GM12875 (cell line): ENCODE measurements at regions not wholly inside any gene's neighbourhood (a gene's known extent, or its start where the extent isn't known, plus 50 kb on each side); places are given as distances from the start of the nearest gene placed in this dataset.

Source experiments
- H3K4me3 ChIP-seq: one replicate; pipeline ENCODE4 v1.5.1; 2011; ENCODE audit warnings: low read depth, low read length, control low read depth
- TF ChIP-seq, protein P1 (sequence below): IDR thresholded peaks from 2 replicates; pipeline ENCODE4 v1.5.1; 2011; ENCODE audit warnings: low read depth, mild to moderate bottlenecking, control low read depth, inconsistent platforms, low read length, moderate library complexity, borderline replicate concordance; ENCODE audit not compliant: insufficient read depth

DNA sequence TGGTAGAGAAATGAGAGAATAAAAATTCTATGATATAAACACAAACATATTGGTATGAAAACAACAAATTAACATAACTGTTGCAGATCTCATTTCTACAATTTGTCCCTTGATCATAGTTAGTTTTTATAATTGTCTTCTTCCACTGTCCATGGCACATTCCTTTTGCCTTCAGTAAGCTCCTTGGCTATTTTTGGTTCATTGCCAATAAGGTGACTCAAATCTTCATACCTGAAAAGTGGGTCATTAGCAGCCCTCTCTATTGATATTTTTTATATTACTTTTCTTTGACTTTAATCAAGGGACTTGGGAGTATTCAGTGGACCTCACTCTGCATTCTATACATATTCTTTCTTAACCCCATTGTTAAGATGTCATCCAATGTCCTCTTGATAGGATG lies 552.9 kb downstream of the TDRD15 start:
- no peak overlapping the region for H3K4me3 ChIP-seq
- TF ChIP-seq, protein P1, sequence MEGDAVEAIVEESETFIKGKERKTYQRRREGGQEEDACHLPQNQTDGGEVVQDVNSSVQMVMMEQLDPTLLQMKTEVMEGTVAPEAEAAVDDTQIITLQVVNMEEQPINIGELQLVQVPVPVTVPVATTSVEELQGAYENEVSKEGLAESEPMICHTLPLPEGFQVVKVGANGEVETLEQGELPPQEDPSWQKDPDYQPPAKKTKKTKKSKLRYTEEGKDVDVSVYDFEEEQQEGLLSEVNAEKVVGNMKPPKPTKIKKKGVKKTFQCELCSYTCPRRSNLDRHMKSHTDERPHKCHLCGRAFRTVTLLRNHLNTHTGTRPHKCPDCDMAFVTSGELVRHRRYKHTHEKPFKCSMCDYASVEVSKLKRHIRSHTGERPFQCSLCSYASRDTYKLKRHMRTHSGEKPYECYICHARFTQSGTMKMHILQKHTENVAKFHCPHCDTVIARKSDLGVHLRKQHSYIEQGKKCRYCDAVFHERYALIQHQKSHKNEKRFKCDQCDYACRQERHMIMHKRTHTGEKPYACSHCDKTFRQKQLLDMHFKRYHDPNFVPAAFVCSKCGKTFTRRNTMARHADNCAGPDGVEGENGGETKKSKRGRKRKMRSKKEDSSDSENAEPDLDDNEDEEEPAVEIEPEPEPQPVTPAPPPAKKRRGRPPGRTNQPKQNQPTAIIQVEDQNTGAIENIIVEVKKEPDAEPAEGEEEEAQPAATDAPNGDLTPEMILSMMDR = no peak

DNA sequence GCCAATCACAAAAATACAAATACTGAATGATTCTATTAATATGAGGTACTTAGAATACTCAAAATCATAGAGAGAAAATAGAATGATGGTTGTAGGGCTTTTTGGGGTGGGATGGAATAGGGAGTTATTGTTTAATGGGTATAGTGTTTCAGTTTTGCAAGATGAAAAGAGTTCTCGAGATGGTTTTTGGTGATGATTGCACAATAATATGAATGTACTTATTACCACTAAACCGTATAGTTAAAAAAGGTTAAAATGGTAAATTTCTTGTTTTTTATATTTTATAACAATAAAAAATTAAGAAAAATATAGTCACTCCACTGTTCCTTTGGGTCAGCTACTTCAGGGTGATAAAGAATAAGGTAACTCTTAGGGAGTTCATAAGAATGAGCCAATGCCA lies 560.1 kb downstream of the TDRD15 start:
- TF ChIP-seq, protein P1 = no peak

DNA sequence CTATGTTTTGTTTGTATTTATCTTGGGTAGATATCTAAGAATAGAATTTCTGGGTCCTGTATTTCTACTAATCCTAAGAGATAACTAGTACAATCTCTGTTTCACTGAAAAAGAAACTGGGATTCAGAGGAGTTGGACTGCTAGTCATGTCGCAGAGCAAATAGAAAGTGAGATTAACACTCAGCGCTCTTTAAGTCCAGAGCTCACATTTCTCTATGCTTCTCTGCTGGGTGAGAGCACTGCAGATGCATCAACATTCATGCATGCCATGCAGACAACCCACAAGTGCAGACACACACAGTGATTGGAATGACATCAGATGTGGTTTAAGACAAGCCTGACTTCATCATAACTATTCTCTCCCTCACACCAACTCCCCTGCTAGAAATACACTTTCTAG lies 563.8 kb downstream of the TDRD15 start:
- TF ChIP-seq, protein P1 = no peak
- no peak overlapping the region for H3K4me3 ChIP-seq

More for the DNA sequence above, 560.1 kb downstream of the TDRD15 start:
- no peak overlapping the region for H3K4me3 ChIP-seq

DNA sequence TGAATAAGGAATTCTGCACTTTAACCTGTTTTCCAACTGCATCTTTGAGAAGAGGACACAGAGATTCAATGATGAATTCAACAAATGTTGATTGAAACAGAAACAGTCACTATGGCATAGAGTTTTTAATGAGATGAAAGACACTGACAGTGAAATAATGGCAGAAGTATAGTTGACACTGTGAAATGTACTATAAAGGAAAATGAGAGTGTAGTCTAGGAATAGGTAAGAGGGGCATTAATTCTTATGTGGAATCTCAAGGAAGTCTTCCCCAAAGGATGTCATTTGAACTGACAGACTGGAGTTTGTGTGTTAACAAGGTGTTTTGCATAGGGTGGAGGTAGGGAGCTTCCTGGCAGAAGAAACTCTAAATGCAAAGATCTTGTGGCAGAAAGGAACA lies 566.2 kb downstream of the TDRD15 start:
- no peak overlapping the region for H3K4me3 ChIP-seq
- TF ChIP-seq, protein P1 = no peak

DNA sequence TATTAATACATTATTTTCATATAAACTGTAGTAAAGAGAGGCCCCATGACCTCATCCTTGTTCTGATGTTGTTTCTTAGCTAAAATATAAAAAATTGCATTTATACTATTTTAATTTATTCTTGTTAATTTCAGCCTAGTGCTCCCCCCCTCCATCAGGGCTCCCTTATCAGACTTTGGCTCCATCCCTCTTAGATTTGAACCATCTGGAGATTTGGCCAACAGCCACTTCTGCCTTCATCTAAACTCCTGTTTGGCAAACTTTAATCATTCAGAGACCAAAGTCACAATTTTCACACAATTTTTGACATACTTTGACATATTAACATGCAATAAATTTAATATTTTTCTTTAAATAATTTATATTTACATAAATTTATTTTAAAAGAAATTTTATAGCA lies 569.3 kb downstream of the TDRD15 start:
- TF ChIP-seq, protein P1 = no peak
- no peak overlapping the region for H3K4me3 ChIP-seq

DNA sequence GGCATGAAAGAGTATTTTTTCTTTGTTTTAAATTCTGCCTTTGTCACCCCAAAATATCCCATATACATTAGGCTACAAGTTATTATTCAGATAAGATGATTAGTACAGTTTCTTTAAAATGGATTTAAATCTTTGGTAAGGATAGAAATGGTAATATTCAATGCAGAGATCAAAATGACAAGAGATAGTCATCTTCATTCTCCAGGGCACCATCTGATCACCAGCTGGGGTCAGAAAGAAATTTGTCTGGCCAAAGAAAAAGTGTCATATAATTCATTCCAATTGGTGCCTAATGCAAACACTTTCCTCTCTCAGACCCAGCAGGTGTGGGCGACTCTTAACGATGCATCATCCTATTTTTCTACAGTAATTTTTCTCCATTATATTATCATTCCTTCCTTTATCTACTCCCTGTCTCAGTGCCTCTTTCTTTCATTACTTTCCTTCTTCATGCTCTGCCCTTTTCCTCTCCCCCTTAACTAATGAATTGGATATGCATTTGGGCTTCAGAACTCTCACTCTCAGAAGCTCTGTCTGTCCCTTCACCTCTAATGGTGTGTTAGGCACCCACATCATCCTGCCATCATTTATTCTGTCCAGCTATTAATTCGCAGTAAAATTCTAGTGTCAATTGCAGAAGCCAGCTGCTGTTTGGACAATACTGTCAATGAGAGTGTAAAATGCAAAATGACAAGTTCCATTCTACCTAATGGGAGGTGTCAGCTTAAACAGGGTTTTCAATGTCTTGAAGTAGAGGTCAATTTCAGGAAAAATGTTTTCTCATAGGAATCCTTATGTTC lies 570.5 kb downstream of the TDRD15 start:
- TF ChIP-seq, protein P1 = no peak
- no peak overlapping the region for H3K4me3 ChIP-seq

DNA sequence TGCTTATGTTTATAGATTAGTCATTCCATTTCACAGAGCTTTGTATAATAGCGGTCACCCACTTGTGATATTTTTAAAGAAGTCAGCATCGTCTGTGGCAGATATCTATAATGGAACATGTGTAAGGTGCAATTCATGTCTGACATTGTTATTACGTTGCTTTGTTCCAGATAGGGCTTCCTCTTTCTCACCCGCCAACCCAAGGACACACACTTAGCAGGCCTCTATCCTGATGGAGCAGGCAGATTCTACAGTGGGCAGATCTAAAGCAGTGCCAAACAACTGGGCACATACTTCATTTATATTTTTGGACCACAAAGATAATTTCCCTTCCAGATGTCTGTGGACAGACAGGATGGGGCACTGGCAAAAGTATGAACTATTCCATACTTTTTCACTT lies 573.1 kb downstream of the TDRD15 start:
- H3K4me3 ChIP-seq = no peak overlapping the region
- TF ChIP-seq, protein P1 = no peak
